Peyer's patch (tissue), 4 donors: ENCODE measurements at regions not wholly inside any gene's neighbourhood (a gene's known extent, or its start where the extent isn't known, plus 50 kb on each side); places are given as distances from the start of the nearest gene placed in this dataset.

Experiments
- DNase-seq, 3 donors: peaks; one replicate each; pipeline ENCODE4 v3.0.0-alpha.2; 2017 to 2019
- H3K27ac ChIP-seq, 4 donors: fragments of 200-600 bp; sonication (generic); one replicate each; pipeline ENCODE4 v1.5.1; 2016 to 2019
- H3K27me3 ChIP-seq, 2 donors: fragments of 200-600 bp; sonication (generic); one replicate each; pipeline ENCODE4 v1.5.1; 2019
- H3K36me3 ChIP-seq, 3 donors: fragments of 200-600 bp; sonication (generic); one replicate each; pipeline ENCODE4 v1.5.1; 2016 to 2019
- H3K4me1 ChIP-seq, 4 donors: fragments of 200-600 bp; sonication (generic); one replicate each; pipeline ENCODE4 v1.5.1; 2016 to 2019
- H3K4me3 ChIP-seq, 4 donors: fragments of 200-600 bp; sonication (generic); 1 replicate in 3 of 4; 2 replicates in 1 of 4; pipeline ENCODE4 v1.5.1; 2016 to 2019; ENCODE audit warnings: mild to moderate bottlenecking in 1 of 4
- H3K9me3 ChIP-seq, 4 donors: fragments of 200-600 bp; sonication (generic); one replicate each; pipeline ENCODE4 v1.5.1; 2016 to 2019; ENCODE audit warnings: mild to moderate bottlenecking in 1 of 4
- POLR2A ChIP-seq, 2 donors: fragments of 450-650 bp; IDR thresholded peaks; one replicate each; pipeline ENCODE4 v1.5.1; 2017; ENCODE audit warnings: antibody characterized with exemption in 2 of 2, mild to moderate bottlenecking in 2 of 2, moderate library complexity in 2 of 2
- TF ChIP-seq, protein P1 (sequence below), 6 experiments: fragments of 450-650 bp in 4 of 6; fragments of 200-600 bp in 2 of 6; sonication (generic) in 1 of 6; IDR thresholded peaks; one replicate each; pipeline ENCODE4 v1.5.1; 2017 to 2019; ENCODE audit warnings: antibody characterized with exemption in 6 of 6, mild to moderate bottlenecking in 3 of 6, moderate library complexity in 1 of 6

DNA sequence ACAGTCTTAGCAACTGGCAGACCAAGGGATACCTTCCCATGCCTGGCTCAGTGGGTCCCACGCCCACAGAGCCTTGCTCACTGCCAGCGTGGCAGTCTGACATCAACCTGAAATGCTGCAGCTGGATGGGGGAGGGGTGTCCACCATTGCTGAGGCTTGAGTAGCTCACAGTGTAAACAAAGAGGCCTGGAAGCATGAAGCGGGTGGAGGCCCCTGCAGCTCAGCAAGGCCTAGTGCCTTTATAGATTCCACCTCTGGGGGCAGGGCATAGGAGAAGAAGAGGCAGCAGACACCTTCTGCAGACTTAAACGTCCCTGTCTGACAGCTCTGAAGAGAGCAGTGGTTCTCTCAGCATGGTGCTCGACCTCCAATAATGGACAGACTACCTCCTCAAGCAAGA, 263.2 kb downstream of the KIF2B start:
- H3K27me3 ChIP-seq: no peaks in the 10 kb centered on the region
- no peaks in the 10 kb centered on the region for H3K4me1 ChIP-seq
- H3K36me3 ChIP-seq: no peaks in the 10 kb centered on the region
- H3K4me3 ChIP-seq: no peak overlapping the region
- DNase-seq: no peak
- H3K9me3 ChIP-seq: peaks cover 0 to 3% (median 0%) of the 10 kb centered on the region in 4 donors
- no peak overlapping the region for H3K27ac ChIP-seq
- TF ChIP-seq, protein P1, sequence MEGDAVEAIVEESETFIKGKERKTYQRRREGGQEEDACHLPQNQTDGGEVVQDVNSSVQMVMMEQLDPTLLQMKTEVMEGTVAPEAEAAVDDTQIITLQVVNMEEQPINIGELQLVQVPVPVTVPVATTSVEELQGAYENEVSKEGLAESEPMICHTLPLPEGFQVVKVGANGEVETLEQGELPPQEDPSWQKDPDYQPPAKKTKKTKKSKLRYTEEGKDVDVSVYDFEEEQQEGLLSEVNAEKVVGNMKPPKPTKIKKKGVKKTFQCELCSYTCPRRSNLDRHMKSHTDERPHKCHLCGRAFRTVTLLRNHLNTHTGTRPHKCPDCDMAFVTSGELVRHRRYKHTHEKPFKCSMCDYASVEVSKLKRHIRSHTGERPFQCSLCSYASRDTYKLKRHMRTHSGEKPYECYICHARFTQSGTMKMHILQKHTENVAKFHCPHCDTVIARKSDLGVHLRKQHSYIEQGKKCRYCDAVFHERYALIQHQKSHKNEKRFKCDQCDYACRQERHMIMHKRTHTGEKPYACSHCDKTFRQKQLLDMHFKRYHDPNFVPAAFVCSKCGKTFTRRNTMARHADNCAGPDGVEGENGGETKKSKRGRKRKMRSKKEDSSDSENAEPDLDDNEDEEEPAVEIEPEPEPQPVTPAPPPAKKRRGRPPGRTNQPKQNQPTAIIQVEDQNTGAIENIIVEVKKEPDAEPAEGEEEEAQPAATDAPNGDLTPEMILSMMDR (IDR thresholded peaks at IDR 0.05): no peak
- no peak for TF ChIP-seq POLR2A (IDR thresholded peaks at IDR 0.05)

DNA sequence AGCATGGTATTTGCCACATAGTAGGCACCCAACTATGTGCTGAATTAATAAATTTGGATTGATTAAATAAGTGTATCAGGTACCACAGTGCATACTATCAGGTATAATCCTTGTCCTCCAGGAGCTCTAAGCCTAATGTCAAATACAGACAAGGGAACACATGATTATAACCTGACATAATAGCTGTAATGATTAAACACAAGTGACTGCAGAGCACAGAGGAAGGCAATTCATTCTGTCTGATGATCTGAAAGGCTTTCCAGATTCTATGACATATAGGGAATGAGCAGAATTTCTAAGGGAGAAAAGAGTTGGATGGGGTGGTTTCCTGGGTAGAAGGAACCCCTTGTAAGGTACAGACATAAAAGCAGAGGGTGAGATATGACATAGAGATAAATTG, 273.5 kb downstream of the KIF2B start:
- no peak for TF ChIP-seq POLR2A (IDR thresholded peaks at IDR 0.05)
- TF ChIP-seq, protein P1 (IDR thresholded peaks at IDR 0.05): no peak
- H3K27ac ChIP-seq: no peak overlapping the region
- no peaks in the 10 kb centered on the region for H3K4me1 ChIP-seq
- peaks cover 0 to 5% (median 0%) of the 10 kb centered on the region in 4 donors for H3K9me3 ChIP-seq
- no peak overlapping the region for H3K4me3 ChIP-seq
- no peaks in the 10 kb centered on the region for H3K27me3 ChIP-seq
- no peaks in the 10 kb centered on the region for H3K36me3 ChIP-seq
- DNase-seq: no peak

DNA sequence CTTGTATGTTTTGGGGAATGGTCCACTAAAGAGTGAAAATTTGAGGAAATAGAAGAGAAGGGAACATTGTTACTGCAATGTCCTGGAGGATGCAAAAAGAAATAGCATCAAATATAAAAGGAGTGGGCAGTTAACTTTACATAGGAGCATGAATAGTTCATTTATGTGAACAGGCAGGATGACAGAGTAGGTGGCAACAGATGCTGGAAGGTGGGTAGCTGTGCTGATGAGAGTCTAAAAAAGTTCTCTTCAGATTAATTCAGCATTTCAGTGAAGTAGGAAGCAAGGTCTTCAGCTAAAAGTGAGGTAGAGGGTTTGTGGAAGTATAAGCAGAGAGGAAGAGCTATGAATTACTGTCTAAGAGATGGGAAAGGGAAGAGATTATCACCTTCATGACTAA, 276.5 kb downstream of the KIF2B start:
- TF ChIP-seq POLR2A (IDR thresholded peaks at IDR 0.05): no peak
- TF ChIP-seq, protein P1 (IDR thresholded peaks at IDR 0.05): no peak
- Histone ChIP-seq H3K4me1 (no peaks in the 10 kb centered on the region), H3K9me3 (peaks cover 0 to 12% (median 0%) of the 10 kb centered on the region in 4 donors), H3K36me3 (no peaks in the 10 kb centered on the region), H3K27me3 (no peaks in the 10 kb centered on the region), H3K27ac (no peak overlapping the region), H3K4me3 (no peak overlapping the region)
- no peak for DNase-seq

DNA sequence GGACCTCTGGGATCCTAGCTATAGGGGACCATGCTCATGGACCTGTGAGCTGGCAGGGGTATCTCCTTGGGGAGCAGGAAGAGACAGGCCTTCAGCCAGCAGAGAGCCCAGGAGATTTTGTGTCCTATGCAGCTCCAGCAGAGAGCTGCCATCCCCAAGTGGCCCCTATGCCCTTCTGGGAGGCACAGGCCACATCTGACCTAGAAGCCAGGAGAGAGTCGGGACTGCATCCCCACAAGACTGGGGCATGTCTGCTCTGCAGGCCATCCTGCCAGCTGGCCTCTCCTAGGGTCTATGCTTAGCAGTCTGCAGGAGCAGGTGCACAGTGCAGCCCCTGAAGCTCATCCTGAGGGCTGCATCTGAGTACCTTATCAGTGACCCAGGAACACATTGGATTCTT, 279.5 kb downstream of the KIF2B start:
- no peak for DNase-seq
- TF ChIP-seq, protein P1 (IDR thresholded peaks at IDR 0.05): no peak
- no peak for TF ChIP-seq POLR2A (IDR thresholded peaks at IDR 0.05)
- Histone ChIP-seq H3K4me3 (no peak overlapping the region), H3K27me3 (no peaks in the 10 kb centered on the region), H3K36me3 (no peaks in the 10 kb centered on the region), H3K27ac (no peak overlapping the region), H3K9me3 (peaks cover 0 to 10% (median 0%) of the 10 kb centered on the region in 4 donors), H3K4me1 (no peaks in the 10 kb centered on the region)

DNA sequence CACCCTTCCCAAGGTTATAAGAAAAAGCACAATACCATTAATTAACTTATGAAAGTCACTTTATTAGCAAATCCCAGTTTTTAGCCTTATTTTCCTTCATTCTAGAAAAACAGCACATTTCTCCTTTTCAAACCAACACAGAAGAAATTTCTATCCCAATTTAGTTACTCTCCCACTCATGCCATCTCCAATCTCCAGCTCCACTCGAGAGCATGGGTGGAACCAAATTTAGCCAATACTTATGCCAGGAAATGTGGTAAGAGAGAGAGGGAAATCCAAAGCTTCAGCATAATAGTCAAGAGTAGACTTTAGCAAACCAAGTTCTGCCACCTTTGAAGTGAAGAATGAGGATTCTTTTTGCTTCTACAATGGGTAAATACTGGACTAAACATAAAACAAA, 288.8 kb downstream of the KIF2B start:
- TF ChIP-seq, protein P1 (IDR thresholded peaks at IDR 0.05): no peak
- TF ChIP-seq POLR2A (IDR thresholded peaks at IDR 0.05): no peak
- H3K36me3 ChIP-seq: no peaks in the 10 kb centered on the region

DNA sequence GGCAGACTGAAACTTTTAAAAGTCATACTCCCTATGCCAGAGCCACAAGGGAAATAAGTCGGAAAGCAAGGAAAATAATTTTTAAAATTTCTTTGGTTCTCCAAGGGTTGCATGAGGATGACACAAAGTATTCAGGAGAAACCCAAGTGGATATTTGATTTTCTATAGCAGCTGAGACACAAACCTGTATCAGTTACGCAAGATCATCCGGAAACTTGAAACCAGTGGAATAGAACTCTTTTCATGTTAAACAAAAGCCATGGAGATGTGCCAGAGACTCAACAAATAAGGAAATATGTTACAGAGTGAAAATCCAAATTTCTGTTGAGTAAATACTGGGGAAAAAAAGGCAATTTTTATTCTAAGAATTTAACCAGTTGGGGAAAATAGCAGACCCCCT, 294.7 kb downstream of the KIF2B start:
- Histone ChIP-seq H3K9me3 (no peaks in the 10 kb centered on the region), H3K27ac (no peak overlapping the region), H3K4me3 (no peak overlapping the region), H3K4me1 (no peaks in the 10 kb centered on the region), H3K36me3 (no peaks in the 10 kb centered on the region), H3K27me3 (no peaks in the 10 kb centered on the region)
- TF ChIP-seq, protein P1 (IDR thresholded peaks at IDR 0.05): no peak
- no peak for TF ChIP-seq POLR2A (IDR thresholded peaks at IDR 0.05)
- DNase-seq: no peak

More for the DNA sequence above, 288.8 kb downstream of the KIF2B start:
- Histone ChIP-seq H3K4me1 (no peaks in the 10 kb centered on the region), H3K27ac (no peak overlapping the region), H3K4me3 (no peak overlapping the region), H3K27me3 (no peaks in the 10 kb centered on the region), H3K9me3 (no peaks in the 10 kb centered on the region)
- DNase-seq: no peak
